Brain pericyte (primary cell): ENCODE measurements at regions not wholly inside any gene's neighbourhood (a gene's known extent, or its start where the extent isn't known, plus 50 kb on each side); places are given as distances from the start of the nearest gene placed in this dataset.
A peak's percentile ranks its signal among the peaks of the same experiment; 100 is the strongest.

Experiments
- DNase-seq: peaks from one replicate; pipeline ENCODE4 v3.0.0-alpha.2; 2012; ENCODE audit warnings: low read depth, low spot score

- DNase-seq: no peak
Observed at GRCh38 chr3:148629006-148629405, 68.7 kb upstream of the AGTR1 start.

DNA sequence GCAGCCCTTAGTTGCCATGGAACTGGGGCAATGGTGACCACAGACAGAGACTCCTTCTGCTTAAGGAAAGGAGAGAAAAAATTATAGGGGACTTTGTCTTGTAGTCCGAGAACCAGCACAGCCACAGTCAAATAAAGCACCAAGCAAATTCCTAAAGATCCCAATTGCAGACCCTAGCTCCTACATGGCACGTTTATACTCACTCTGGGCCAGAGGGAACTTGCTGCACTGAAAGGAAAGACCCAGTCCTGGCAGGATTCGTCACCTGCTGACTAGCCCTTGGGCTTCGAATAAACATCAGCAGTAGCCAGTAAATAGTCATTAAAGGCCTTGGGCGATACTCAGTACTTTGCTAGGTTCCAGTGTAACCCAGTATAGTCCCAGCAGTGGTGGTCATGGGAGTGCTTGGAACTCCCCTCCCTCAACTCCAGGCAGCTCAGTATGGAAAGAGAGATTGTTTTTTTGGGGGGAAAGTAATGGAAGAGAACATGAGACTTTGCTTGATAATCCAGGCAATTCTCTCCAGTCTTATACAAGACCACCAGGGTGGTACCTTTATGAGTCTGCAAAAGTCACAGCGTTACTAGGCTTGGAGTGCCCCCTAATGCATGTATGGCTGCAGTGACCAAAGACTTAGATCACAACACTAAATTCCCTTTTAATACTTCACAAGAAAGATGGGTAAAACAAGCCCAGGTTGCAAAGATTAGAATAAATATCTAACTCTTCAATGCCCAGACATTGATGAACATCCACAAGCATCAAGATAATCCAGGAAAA lies 66.4 kb upstream of the AGTR1 start:
- no peak for DNase-seq

- DNase-seq: no peak
Observed at GRCh38 chr3:148641722-148642121, 56.0 kb upstream of the AGTR1 start.

GRCh38 chr3:148642214-148642613 lies 55.5 kb upstream of the AGTR1 start:
- DNase-seq: no peak

DNA sequence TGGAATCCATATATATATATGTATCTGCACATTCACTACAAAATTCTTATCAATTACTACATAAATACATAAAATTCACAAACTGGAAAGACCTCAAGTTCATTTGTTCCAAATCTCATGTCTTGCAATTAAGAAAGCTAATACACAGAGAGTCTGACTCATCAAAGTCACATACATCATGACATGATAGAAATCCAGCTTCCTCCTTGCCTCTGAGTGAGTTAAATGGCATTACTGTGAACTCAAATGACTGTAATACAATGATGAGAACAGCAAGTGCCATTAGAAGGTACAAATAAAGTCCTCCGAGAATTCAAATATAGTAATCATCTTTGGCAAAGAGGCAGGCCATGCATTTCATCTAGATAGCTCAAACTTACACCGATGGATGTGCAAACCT lies 55.1 kb upstream of the AGTR1 start:
- no peak for DNase-seq

- peak; percentile 22 for DNase-seq
Observed at GRCh38 chr3:148643389-148643840, 54.3 kb upstream of the AGTR1 start.

DNA sequence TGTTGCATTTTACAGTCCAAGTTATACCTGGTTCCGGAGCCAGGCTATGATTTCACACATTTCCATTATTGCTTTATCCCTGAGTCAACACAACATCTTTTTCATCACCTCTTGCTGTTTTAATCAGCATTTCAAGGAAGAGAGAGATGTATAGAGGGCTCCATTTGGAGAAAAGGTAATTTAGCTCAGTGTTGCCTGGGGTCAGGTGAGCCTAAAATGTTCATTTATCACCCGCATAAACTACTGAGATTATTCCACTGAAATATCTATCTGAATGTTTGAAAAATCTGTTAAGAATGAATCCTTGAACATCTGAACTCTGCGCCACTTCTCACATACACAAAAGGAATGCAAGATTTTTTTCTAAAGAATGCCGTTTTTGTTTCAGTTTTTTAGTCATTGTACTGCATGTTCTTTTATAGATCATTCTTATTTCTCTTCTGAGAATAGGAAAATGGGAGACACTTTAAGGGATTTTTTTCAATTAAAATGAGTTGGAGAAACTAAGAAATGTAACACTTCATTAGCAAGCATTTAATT lies 51.5 kb upstream of the AGTR1 start:
- DNase-seq: no peak
